Natural killer cell (primary cell): ENCODE measurements at regions not wholly inside any gene's neighbourhood (a gene's known extent, or its start where the extent isn't known, plus 50 kb on each side); places are given as distances from the start of the nearest gene placed in this dataset.

ENCODE experiments used
- ATAC-seq, 3 donors: fragments of 150-1000 bp in 2 of 3; fragments of 200-7000 bp in 1 of 3; cut with Tn5 transposase; 1 replicate in 1 of 3; 2 replicates in 2 of 3; pipeline ENCODE4 v1.10.0; 2021; ENCODE audit warnings: mild to moderate bottlenecking in 2 of 3, moderate library complexity in 2 of 3
- DNase-seq, 2 donors: peaks; one replicate each; pipeline versions ENCODE4 v3.0.0 to v3.0.0-alpha.2; 2013 to 2021; ENCODE audit warnings: mixed read lengths in 1 of 2
- H3K27ac ChIP-seq: one replicate; pipeline ENCODE4 v1.5.1; 2013; ENCODE audit warnings: mild to moderate bottlenecking, low read length
- H3K27me3 ChIP-seq: one replicate; pipeline ENCODE4 v1.6.1; 2013; ENCODE audit warnings: low read length; ENCODE audit not compliant: control insufficient read depth, insufficient read depth
- H3K36me3 ChIP-seq: one replicate; pipeline ENCODE4 v1.6.1; 2013; ENCODE audit warnings: low read length; ENCODE audit not compliant: control insufficient read depth, insufficient read depth
- H3K4me1 ChIP-seq: one replicate; pipeline ENCODE4 v1.6.1; 2013; ENCODE audit warnings: low read length; ENCODE audit not compliant: control insufficient read depth, insufficient read depth
- H3K4me3 ChIP-seq: one replicate; pipeline ENCODE4 v1.5.1; 2013; ENCODE audit warnings: low read length
- H3K9me3 ChIP-seq: one replicate; pipeline ENCODE4 v1.6.1; 2013; ENCODE audit warnings: low read length; ENCODE audit not compliant: control insufficient read depth, insufficient read depth
- H3K27ac Mint-ChIP-seq, 2 donors: one replicate each; pipeline ENCODE4 v1.8.0; 2022; ENCODE audit warnings: mild to moderate bottlenecking in 2 of 2, mixed read lengths in 2 of 2, moderate library complexity in 1 of 2
- H3K27me3 Mint-ChIP-seq, 2 donors: one replicate each; pipeline ENCODE4 v1.8.0; 2022; ENCODE audit warnings: low read depth in 2 of 2, mixed read lengths in 2 of 2
- H3K36me3 Mint-ChIP-seq: one replicate; pipeline ENCODE4 v1.8.0; 2022; ENCODE audit warnings: mixed read lengths
- H3K4me1 Mint-ChIP-seq, 2 donors: one replicate each; pipeline ENCODE4 v1.8.0; 2022; ENCODE audit warnings: mixed read lengths in 2 of 2
- H3K4me3 Mint-ChIP-seq: one replicate; pipeline ENCODE4 v1.8.0; 2022; ENCODE audit warnings: mild to moderate bottlenecking, moderate library complexity, mixed read lengths
- H3K9me3 Mint-ChIP-seq, 2 donors: one replicate each; pipeline ENCODE4 v1.8.0; 2022; ENCODE audit warnings: mixed read lengths in 2 of 2
- WGBS: methylation state at CpG from one replicate; pipeline ENCODE4 v1.1.7; 2013; ENCODE audit warnings: missing lambda C conversion rate; ENCODE audit not compliant: insufficient coverage; 5-methylcytosine and 5-hydroxymethylcytosine counted together
- intact Hi-C: fragments of 100-400 bp; cut with micrococcal nuclease; formaldehyde crosslinking; loops from one replicate; pipeline ENCODE4 v1.14.2; 2022
- TF ChIP-seq, protein P1 (sequence below): fragments of 200-600 bp; IDR thresholded peaks from one replicate; pipeline ENCODE4 v1.8.0; 2022; ENCODE audit warnings: antibody characterized with exemption

DNA sequence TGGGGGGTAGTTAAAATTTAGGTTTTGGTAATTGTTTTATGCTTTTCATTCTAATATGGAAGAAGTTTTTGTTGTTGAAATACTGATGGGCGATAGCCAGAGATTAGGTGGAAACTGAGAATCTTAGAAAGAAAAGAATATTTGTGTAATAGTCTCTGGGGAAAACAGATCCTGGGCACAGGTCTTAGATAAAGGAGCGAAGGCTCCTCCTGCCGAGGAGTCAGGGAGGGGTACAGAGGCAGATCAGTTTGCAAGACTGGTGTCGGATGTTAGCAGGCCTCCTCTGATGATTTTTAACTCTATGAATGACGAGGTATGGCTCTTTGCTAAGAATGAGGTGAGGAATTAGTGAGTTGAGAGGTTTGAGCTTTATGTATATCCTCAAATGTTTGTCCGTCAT is 339.7 kb downstream of the HGF start:
- Mint-ChIP-seq H3K9me3 (peaks cover 15 to 30% of the 10 kb centered on the region in 2 donors), H3K27me3 (no peaks in the 10 kb centered on the region), H3K27ac (no peak overlapping the region), H3K4me3 (no peak overlapping the region), H3K36me3 (no peaks in the 10 kb centered on the region), H3K4me1 (no peaks in the 10 kb centered on the region)
- Histone ChIP-seq H3K9me3 (no peaks in the 10 kb centered on the region), H3K27ac (no peak overlapping the region), H3K27me3 (no peaks in the 10 kb centered on the region), H3K4me3 (no peak overlapping the region), H3K36me3 (no peaks in the 10 kb centered on the region), H3K4me1 (no peaks in the 10 kb centered on the region)
- no peak for ATAC-seq
- no peak for DNase-seq
- 85% methylated on average over 6 of the region's 6 CpGs for WGBS
- intact Hi-C loops, result no loop called here
- TF ChIP-seq, protein P1, sequence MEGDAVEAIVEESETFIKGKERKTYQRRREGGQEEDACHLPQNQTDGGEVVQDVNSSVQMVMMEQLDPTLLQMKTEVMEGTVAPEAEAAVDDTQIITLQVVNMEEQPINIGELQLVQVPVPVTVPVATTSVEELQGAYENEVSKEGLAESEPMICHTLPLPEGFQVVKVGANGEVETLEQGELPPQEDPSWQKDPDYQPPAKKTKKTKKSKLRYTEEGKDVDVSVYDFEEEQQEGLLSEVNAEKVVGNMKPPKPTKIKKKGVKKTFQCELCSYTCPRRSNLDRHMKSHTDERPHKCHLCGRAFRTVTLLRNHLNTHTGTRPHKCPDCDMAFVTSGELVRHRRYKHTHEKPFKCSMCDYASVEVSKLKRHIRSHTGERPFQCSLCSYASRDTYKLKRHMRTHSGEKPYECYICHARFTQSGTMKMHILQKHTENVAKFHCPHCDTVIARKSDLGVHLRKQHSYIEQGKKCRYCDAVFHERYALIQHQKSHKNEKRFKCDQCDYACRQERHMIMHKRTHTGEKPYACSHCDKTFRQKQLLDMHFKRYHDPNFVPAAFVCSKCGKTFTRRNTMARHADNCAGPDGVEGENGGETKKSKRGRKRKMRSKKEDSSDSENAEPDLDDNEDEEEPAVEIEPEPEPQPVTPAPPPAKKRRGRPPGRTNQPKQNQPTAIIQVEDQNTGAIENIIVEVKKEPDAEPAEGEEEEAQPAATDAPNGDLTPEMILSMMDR, result no peak

DNA sequence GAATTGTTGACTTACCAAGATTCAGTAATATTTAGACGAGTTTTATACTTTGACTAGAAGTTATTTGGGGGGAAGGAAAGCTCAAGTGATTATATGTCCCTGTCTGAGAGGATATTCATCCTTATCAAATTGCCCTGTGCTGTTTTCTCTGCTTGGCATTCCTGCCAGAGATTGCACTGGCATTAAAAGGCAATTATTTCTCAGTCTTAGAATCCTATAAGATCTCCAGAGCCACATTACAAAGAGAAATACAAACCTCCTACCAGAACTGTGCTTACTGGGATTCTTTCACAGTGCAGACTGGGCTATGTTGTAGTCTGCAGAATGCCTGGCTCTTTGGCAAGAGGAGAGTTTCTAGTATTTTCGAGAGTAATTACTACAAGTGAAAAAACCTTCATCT is 342.4 kb downstream of the HGF start:
- Histone ChIP-seq H3K36me3 (no peaks in the 10 kb centered on the region), H3K27me3 (no peaks in the 10 kb centered on the region), H3K4me1 (no peaks in the 10 kb centered on the region), H3K27ac (no peak overlapping the region), H3K9me3 (no peaks in the 10 kb centered on the region), H3K4me3 (no peak overlapping the region)
- H3K9me3 Mint-ChIP-seq, result peaks cover 12 to 23% of the 10 kb centered on the region in 2 donors
- no peaks in the 10 kb centered on the region for H3K4me1 Mint-ChIP-seq
- TF ChIP-seq, protein P1, result no peak
- DNase-seq, result no peak
- intact Hi-C loops, result no loop called here
- H3K27me3 Mint-ChIP-seq, result no peaks in the 10 kb centered on the region
- WGBS, result 75% methylated on average over 1 of the region's 2 CpGs
- no peaks in the 10 kb centered on the region for H3K36me3 Mint-ChIP-seq
- no peak overlapping the region for H3K27ac Mint-ChIP-seq
- no peak for ATAC-seq
- H3K4me3 Mint-ChIP-seq, result no peak overlapping the region

DNA sequence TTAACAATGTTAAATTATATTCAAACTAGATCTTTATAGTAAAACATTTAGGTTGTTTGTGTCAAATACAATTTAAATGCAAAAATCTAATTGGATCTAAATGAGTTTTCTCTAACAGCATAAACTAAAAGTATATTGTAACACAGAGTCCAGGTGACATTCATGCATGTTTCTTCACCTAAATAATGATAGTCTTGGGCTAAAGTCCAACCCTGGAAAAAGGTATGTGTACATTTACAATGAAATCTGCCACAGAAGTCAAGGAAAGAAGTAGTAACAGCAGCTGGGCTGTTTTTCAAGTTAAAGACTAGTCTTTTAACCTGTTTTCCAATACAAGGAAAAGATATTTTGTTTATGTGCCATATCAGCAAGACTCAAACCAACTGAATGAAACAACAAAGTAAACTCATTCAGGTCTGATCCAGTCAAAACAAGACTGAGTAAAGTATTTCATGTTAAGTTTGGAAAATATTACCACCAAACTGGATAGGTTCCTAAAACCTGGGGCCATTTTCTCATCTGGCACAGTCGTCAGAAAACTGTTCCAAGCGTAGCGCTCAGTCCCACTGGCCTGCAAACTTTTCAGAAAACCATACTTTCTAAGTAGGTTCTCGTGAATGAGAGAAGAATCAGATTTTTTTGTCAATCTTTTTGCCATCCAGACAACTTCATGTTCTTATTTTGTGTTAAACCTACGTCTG is 349.2 kb downstream of the HGF start:
- H3K27ac Mint-ChIP-seq, result no peak overlapping the region
- no peak overlapping the region for H3K4me3 Mint-ChIP-seq
- H3K27me3 ChIP-seq, result no peaks in the 10 kb centered on the region
- H3K27me3 Mint-ChIP-seq, result no peaks in the 10 kb centered on the region
- H3K36me3 ChIP-seq, result no peaks in the 10 kb centered on the region
- 85% methylated on average over 5 of the region's 5 CpGs for WGBS
- H3K36me3 Mint-ChIP-seq, result no peaks in the 10 kb centered on the region
- H3K9me3 Mint-ChIP-seq, result peaks cover 8 to 15% of the 10 kb centered on the region in 2 donors
- ATAC-seq (no peak), DNase-seq (no peak)
- no peaks in the 10 kb centered on the region for H3K4me1 ChIP-seq
- no peak overlapping the region for H3K27ac ChIP-seq
- intact Hi-C loops, result no loop called here
- no peak overlapping the region for H3K4me3 ChIP-seq
- no peaks in the 10 kb centered on the region for H3K9me3 ChIP-seq
- no peaks in the 10 kb centered on the region for H3K4me1 Mint-ChIP-seq
- TF ChIP-seq, protein P1, result no peak

DNA sequence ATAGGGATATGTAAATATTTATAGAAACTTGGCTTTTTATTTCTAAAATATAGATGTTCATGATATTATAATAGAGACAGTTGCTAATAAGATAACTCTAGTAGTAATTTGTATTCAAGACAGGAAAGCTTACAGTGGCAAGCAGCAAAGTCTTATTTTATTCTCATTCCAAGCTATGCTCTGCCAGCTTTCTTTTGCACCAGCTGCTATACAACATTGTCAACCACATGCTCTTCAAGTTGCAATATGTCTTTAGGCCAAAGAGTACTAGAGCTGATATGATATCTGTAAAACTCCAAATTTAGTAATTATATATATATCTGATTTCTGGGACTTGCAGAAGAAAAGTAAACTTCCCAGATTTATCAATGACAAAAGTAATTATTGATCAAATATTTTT is 350.1 kb downstream of the HGF start:
- H3K4me3 ChIP-seq, result no peak overlapping the region
- H3K27ac ChIP-seq, result no peak overlapping the region
- no peaks in the 10 kb centered on the region for H3K36me3 ChIP-seq
- Mint-ChIP-seq H3K27me3 (no peaks in the 10 kb centered on the region), H3K9me3 (peaks cover 4 to 11% of the 10 kb centered on the region in 2 donors), H3K27ac (no peak overlapping the region), H3K36me3 (no peaks in the 10 kb centered on the region), H3K4me1 (no peaks in the 10 kb centered on the region), H3K4me3 (no peak overlapping the region)
- DNase-seq (no peak), ATAC-seq (no peak)
- no peaks in the 10 kb centered on the region for H3K4me1 ChIP-seq
- H3K27me3 ChIP-seq, result no peaks in the 10 kb centered on the region
- TF ChIP-seq, protein P1, result no peak
- intact Hi-C loops, result no loop called here
- H3K9me3 ChIP-seq, result no peaks in the 10 kb centered on the region
